ENCODE measurements at regions not wholly inside any gene's neighbourhood (a gene's known extent, or its start where the extent isn't known, plus 50 kb on each side); places are given as distances from the start of the nearest gene placed in this dataset.
"Not testable (repeated sequence)": the region's sequence is repeated elsewhere in the genome, so short reads cannot be mapped to it uniquely, and the experiment has no call there.

DNA sequence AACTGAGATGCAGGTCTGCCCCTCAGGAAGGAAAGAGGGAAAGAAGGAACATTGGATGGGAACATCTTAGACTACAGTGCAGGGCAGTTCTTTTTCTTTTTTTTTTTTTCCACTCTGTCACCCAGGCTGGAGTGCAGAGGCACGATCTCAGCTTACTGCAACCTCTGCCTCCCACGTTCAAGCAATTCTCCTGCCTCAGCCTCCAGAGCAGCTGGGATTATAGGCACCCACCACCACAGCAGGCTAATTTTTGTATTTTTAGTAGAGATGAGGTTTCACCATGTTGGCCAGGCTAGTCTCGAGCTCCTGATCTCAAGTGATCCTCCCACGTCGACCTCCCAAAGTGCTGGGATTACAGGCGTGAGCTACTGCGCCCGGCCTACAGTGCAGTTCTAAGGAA lies 204.6 kb downstream of the SHQ1 start:
- TF ChIP-seq, protein P1, sequence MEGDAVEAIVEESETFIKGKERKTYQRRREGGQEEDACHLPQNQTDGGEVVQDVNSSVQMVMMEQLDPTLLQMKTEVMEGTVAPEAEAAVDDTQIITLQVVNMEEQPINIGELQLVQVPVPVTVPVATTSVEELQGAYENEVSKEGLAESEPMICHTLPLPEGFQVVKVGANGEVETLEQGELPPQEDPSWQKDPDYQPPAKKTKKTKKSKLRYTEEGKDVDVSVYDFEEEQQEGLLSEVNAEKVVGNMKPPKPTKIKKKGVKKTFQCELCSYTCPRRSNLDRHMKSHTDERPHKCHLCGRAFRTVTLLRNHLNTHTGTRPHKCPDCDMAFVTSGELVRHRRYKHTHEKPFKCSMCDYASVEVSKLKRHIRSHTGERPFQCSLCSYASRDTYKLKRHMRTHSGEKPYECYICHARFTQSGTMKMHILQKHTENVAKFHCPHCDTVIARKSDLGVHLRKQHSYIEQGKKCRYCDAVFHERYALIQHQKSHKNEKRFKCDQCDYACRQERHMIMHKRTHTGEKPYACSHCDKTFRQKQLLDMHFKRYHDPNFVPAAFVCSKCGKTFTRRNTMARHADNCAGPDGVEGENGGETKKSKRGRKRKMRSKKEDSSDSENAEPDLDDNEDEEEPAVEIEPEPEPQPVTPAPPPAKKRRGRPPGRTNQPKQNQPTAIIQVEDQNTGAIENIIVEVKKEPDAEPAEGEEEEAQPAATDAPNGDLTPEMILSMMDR (IDR thresholded peaks at IDR 0.05; ENCODE audit: insufficient read depth, low read depth, low read length), result not testable (repeated sequence)
- TF ChIP-seq EZH2 (IDR thresholded peaks at IDR 0.05; ENCODE audit: insufficient read depth, low read length), result not testable (repeated sequence)

Data from astrocyte (in vitro differentiated cells and primary cell).